KMS-11 (cell line): ENCODE measurements at regions not wholly inside any gene's neighbourhood (a gene's known extent, or its start where the extent isn't known, plus 50 kb on each side); places are given as distances from the start of the nearest gene placed in this dataset.

Source experiments
- H2AFZ ChIP-seq: fragments of 200-600 bp; sonication (generic); 2 replicates; pipeline ENCODE4 v1.6.1; 2016; ENCODE audit warnings: antibody characterized with exemption, mixed run types, low read depth
- H3K27ac ChIP-seq: fragments of 200-600 bp; sonication (generic); 2 replicates; pipeline ENCODE4 v1.6.1; 2016; ENCODE audit warnings: mild to moderate bottlenecking, mixed run types
- H3K27me3 ChIP-seq: fragments of 200-600 bp; sonication (generic); 2 replicates; pipeline ENCODE4 v1.6.1; 2017; ENCODE audit warnings: mild to moderate bottlenecking, low read depth, mixed run types, moderate library complexity; ENCODE audit not compliant: insufficient read depth
- H3K36me3 ChIP-seq: fragments of 200-600 bp; sonication (generic); 2 replicates; pipeline ENCODE4 v1.6.1; 2017; ENCODE audit warnings: mild to moderate bottlenecking, mixed run types; ENCODE audit not compliant: insufficient read depth
- H3K4me1 ChIP-seq: fragments of 200-600 bp; sonication (generic); 2 replicates; pipeline ENCODE4 v1.6.1; 2016; ENCODE audit warnings: mild to moderate bottlenecking, low read depth, mixed run types; ENCODE audit not compliant: poor library complexity, severe bottlenecking
- H3K4me2 ChIP-seq: fragments of 200-600 bp; sonication (generic); 2 replicates; pipeline ENCODE4 v1.7.0; 2016; ENCODE audit warnings: mild to moderate bottlenecking, mixed run types
- H3K4me3 ChIP-seq: fragments of 200-600 bp; sonication (generic); IDR thresholded peaks from 2 replicates; pipeline ENCODE4 v1.6.1; 2017; ENCODE audit warnings: low read depth, low read length, mixed read lengths; ENCODE audit not compliant: insufficient read depth
- H3K79me2 ChIP-seq: fragments of 200-600 bp; sonication (generic); 2 replicates; pipeline ENCODE4 v1.6.1; 2016; ENCODE audit warnings: low read depth, mixed run types; ENCODE audit not compliant: insufficient read depth
- H3K9ac ChIP-seq: fragments of 200-600 bp; sonication (generic); 2 replicates; pipeline ENCODE4 v1.6.1; 2016; ENCODE audit warnings: mild to moderate bottlenecking, mixed run types
- H4K20me1 ChIP-seq: fragments of 200-600 bp; sonication (generic); 2 replicates; pipeline ENCODE4 v1.6.1; 2016; ENCODE audit warnings: mild to moderate bottlenecking, mixed run types; ENCODE audit not compliant: insufficient read depth
- CTCF ChIP-seq: fragments of 200-600 bp; sonication (generic); conservative IDR thresholded peaks from 2 replicates; pipeline ENCODE4 v1.6.1; 2017; ENCODE audit warnings: low read depth, mild to moderate bottlenecking, antibody characterized with exemption, low read length, moderate library complexity, mixed read lengths

GRCh38 chr5:96053063-96053735 lies 91.5 kb upstream of the ELL2 start:
- Histone ChIP-seq H3K27me3 (no peaks in the 10 kb centered on the region), H3K36me3 (no peaks in the 10 kb centered on the region), H3K4me1 (no peaks in the 10 kb centered on the region), H3K27ac (no peak overlapping the region), H3K9ac (no peak overlapping the region), H4K20me1 (no peaks in the 10 kb centered on the region), H2AFZ (no peak overlapping the region), H3K4me2 (no peak overlapping the region), H3K79me2 (no peaks in the 10 kb centered on the region), H3K4me3 (no peak overlapping the region)
- TF ChIP-seq CTCF = no peak

- H3K27me3 ChIP-seq = no peaks in the 10 kb centered on the region
- H3K4me1 ChIP-seq = no peaks in the 10 kb centered on the region
- no peak for TF ChIP-seq CTCF
- H4K20me1 ChIP-seq = no peaks in the 10 kb centered on the region
- H2AFZ ChIP-seq = no peak overlapping the region
- H3K79me2 ChIP-seq = no peaks in the 10 kb centered on the region
- H3K4me3 ChIP-seq = no peak overlapping the region
- no peak overlapping the region for H3K4me2 ChIP-seq
- no peak overlapping the region for H3K27ac ChIP-seq
- no peaks in the 10 kb centered on the region for H3K36me3 ChIP-seq
- H3K9ac ChIP-seq = no peak overlapping the region
Observed at GRCh38 chr5:96052374-96052773, 90.7 kb upstream of the ELL2 start.

GRCh38 chr5:96051401-96051830 lies 89.8 kb upstream of the ELL2 start:
- Histone ChIP-seq H4K20me1 (no peaks in the 10 kb centered on the region), H3K9ac (no peak overlapping the region), H3K27me3 (no peaks in the 10 kb centered on the region), H3K79me2 (no peaks in the 10 kb centered on the region), H2AFZ (no peak overlapping the region), H3K4me3 (no peak overlapping the region), H3K36me3 (no peaks in the 10 kb centered on the region), H3K27ac (no peak overlapping the region), H3K4me1 (no peaks in the 10 kb centered on the region), H3K4me2 (no peak overlapping the region)
- TF ChIP-seq CTCF = no peak

- no peaks in the 10 kb centered on the region for H4K20me1 ChIP-seq
- H3K27me3 ChIP-seq = no peaks in the 10 kb centered on the region
- no peak overlapping the region for H2AFZ ChIP-seq
- no peak for TF ChIP-seq CTCF
- no peaks in the 10 kb centered on the region for H3K79me2 ChIP-seq
- H3K36me3 ChIP-seq = no peaks in the 10 kb centered on the region
- H3K27ac ChIP-seq = no peak overlapping the region
- no peak overlapping the region for H3K4me2 ChIP-seq
- H3K4me1 ChIP-seq = no peaks in the 10 kb centered on the region
- H3K4me3 ChIP-seq = no peak overlapping the region
- H3K9ac ChIP-seq = no peak overlapping the region
Observed at GRCh38 chr5:96050273-96050880, 88.7 kb upstream of the ELL2 start.
